Esophagus squamous epithelium (tissue), 5 donors: ENCODE measurements at regions not wholly inside any gene's neighbourhood (a gene's known extent, or its start where the extent isn't known, plus 50 kb on each side); places are given as distances from the start of the nearest gene placed in this dataset.
"Not testable (repeated sequence)": the region's sequence is repeated elsewhere in the genome, so short reads cannot be mapped to it uniquely, and the experiment has no call there.

ENCODE experiments used
- DNase-seq: peaks from one replicate; lab custom pipeline; 2025; lab: John Stamatoyannopoulos, UW
- H3K27ac ChIP-seq, 4 donors: fragments of 200-600 bp; sonication (generic); one replicate each; pipeline ENCODE4 v1.5.1; 2016 to 2019; ENCODE audit warnings: mild to moderate bottlenecking in 1 of 4
- H3K27me3 ChIP-seq, 4 donors: fragments of 200-600 bp; sonication (generic); 1 replicate in 3 of 4; 2 replicates in 1 of 4; pipeline versions ENCODE4 v1.5.1 to v1.6.0; 2017 to 2021; ENCODE audit warnings: antibody characterized with exemption in 1 of 4
- H3K36me3 ChIP-seq, 3 donors: fragments of 200-600 bp; sonication (generic); one replicate each; pipeline ENCODE4 v1.5.1; 2016 to 2019
- H3K4me1 ChIP-seq, 3 donors: fragments of 200-600 bp; sonication (generic); one replicate each; pipeline ENCODE4 v1.5.1; 2017 to 2019
- H3K4me3 ChIP-seq, 4 donors: fragments of 200-600 bp; sonication (generic); 1 replicate in 3 of 4; 2 replicates in 1 of 4; pipeline ENCODE4 v1.5.1; 2016 to 2019; ENCODE audit warnings: mild to moderate bottlenecking in 2 of 4, moderate library complexity in 1 of 4
- H3K9me3 ChIP-seq, 3 donors: fragments of 200-600 bp; sonication (generic); one replicate each; pipeline ENCODE4 v1.5.1; 2016 to 2019
- POLR2A ChIP-seq, 4 donors: fragments of 450-650 bp; IDR thresholded peaks; one replicate each; pipeline ENCODE4 v1.6.1; 2017; ENCODE audit warnings: antibody characterized with exemption in 4 of 4, mild to moderate bottlenecking in 4 of 4, moderate library complexity in 3 of 4
- WGBS, 2 donors: methylation state at CpG; one replicate each; pipeline ENCODE4 v1.1.5; 2018; 5-methylcytosine and 5-hydroxymethylcytosine counted together
- intact Hi-C: fragments of 100-400 bp; cut with DNase I; formaldehyde crosslinking; loops from one replicate; pipeline ENCODE4 v1.15.0; 2022
- TF ChIP-seq, protein P1 (sequence below), 6 experiments: fragments of 450-650 bp in 4 of 6; fragments of 200-600 bp in 2 of 6; sonication (generic) in 2 of 6; IDR thresholded peaks; one replicate each; pipeline ENCODE4 v1.5.1; 2016 to 2019; ENCODE audit warnings: antibody characterized with exemption in 6 of 6, mild to moderate bottlenecking in 4 of 6, moderate library complexity in 4 of 6
- donor health status: DM: yes; HTN: yes; CAD: no.

DNA sequence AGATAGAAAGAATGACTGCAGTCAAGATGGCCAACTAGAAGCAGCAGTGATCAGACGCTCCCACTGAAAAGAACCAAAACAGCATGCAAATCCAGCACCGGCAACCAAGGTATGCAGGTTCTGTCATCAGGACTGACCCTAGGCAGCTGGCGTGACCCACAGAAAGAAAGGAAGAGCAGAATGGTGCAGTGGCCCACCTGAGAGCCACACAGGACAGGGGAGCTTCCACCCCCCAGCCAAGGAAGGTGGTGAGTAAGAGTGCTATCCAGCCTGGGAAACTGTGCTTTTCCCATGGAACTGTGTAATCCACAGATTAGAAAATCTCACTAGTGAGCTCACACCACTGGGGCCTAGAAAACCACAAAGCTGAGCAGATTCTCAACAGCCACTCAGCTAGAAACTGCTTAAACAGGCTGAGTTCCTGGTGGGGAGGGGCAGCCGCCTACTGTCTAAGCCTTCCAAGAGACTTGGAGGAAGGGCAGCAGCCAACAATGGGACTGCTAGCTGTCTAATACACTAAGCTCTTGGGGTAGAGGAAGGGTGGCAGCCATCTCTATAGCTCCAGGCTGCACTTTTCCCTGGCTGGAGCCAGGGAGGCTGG is 127.9 kb downstream of the EVA1A start:
- TF ChIP-seq POLR2A (IDR thresholded peaks at IDR 0.05): no peak
- Histone ChIP-seq H3K36me3 (no peaks in the 10 kb centered on the region), H3K4me1 (no peaks in the 10 kb centered on the region), H3K27me3 (no peaks in the 10 kb centered on the region), H3K27ac (no peak overlapping the region), H3K4me3 (no peak overlapping the region), H3K9me3 (no peaks in the 10 kb centered on the region)
- no peak for DNase-seq
- 48 to 77% methylated on average over 4 of the region's 4 CpGs for WGBS, 2 donors
- intact Hi-C loops: no loop called here

DNA sequence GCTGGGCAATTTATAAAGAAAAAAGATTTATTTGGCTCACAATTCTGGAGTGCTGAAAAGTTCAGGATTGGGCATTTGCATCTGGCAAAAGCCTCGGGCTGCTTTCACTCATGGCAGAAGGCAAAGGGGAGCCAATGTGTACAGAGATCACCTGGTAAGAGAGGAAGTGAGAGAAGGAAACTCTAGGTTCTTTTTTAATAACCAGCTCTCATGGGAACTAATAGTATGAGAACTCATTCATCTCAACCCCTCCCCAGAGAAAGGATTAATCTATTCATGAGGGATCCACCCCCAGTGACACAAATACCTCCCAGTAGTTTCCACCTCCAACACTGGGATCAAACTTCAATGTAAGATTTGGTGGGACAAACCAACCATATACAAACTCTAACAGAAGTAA is 129.0 kb downstream of the EVA1A start:
- Histone ChIP-seq H3K4me1 (no peaks in the 10 kb centered on the region), H3K27me3 (no peaks in the 10 kb centered on the region), H3K27ac (no peak overlapping the region), H3K4me3 (no peak overlapping the region), H3K36me3 (no peaks in the 10 kb centered on the region), H3K9me3 (no peaks in the 10 kb centered on the region)
- intact Hi-C loops: no loop called here
- DNase-seq: no peak
- no peak for TF ChIP-seq POLR2A (IDR thresholded peaks at IDR 0.05)
- TF ChIP-seq, protein P1, sequence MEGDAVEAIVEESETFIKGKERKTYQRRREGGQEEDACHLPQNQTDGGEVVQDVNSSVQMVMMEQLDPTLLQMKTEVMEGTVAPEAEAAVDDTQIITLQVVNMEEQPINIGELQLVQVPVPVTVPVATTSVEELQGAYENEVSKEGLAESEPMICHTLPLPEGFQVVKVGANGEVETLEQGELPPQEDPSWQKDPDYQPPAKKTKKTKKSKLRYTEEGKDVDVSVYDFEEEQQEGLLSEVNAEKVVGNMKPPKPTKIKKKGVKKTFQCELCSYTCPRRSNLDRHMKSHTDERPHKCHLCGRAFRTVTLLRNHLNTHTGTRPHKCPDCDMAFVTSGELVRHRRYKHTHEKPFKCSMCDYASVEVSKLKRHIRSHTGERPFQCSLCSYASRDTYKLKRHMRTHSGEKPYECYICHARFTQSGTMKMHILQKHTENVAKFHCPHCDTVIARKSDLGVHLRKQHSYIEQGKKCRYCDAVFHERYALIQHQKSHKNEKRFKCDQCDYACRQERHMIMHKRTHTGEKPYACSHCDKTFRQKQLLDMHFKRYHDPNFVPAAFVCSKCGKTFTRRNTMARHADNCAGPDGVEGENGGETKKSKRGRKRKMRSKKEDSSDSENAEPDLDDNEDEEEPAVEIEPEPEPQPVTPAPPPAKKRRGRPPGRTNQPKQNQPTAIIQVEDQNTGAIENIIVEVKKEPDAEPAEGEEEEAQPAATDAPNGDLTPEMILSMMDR (IDR thresholded peaks at IDR 0.05): no peak
- 38 to 58% methylated on average over 1 of the region's 1 CpG for WGBS, 2 donors

DNA sequence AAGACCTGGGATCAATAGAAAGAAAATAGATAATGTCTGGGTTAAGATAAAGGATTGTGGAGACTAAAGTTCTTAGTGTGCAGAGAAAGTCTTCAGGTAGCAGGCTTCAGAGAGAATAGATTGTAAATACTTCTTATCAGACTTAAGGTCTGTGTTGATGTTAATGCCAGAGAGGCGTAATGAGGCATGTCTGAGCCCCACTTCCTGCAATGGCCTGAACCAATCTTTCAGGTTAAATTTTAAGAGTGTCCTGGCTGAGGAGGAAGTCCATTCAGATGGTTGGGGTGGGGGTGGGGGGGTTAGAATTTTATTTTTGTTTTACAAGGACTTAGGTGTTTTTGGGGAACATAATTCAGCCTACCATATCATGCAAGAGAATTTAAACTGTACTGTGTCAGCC is 129.5 kb downstream of the EVA1A start:
- no peak for DNase-seq
- Histone ChIP-seq H3K27ac (no peak overlapping the region), H3K27me3 (no peaks in the 10 kb centered on the region), H3K36me3 (no peaks in the 10 kb centered on the region), H3K4me3 (no peak overlapping the region), H3K9me3 (no peaks in the 10 kb centered on the region), H3K4me1 (no peaks in the 10 kb centered on the region)
- WGBS, 2 donors: 70 to 71% methylated on average over 1 of the region's 1 CpG
- intact Hi-C loops: no loop called here
- TF ChIP-seq, protein P1 (IDR thresholded peaks at IDR 0.05): no peak
- TF ChIP-seq POLR2A (IDR thresholded peaks at IDR 0.05): no peak

DNA sequence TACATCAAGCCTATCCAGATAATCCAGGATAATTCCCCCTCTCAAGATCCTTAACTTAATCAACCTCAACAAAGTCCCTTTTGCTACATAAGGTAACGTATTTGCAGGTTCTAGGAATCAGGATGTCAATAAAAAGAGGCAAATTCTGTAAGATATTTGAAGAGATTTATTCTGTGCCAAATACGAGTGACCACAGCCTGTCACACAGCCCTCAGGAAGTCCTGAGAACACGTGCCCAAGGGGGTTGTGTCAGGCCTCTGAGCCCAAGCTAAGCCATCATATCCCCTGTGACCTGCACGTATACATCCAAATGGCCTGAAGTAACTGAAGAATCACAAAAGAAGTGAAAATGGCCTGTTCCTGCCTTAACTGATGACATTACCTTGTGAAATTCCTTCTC is 130.3 kb downstream of the EVA1A start:
- intact Hi-C loops: not testable (repeated sequence)

DNA sequence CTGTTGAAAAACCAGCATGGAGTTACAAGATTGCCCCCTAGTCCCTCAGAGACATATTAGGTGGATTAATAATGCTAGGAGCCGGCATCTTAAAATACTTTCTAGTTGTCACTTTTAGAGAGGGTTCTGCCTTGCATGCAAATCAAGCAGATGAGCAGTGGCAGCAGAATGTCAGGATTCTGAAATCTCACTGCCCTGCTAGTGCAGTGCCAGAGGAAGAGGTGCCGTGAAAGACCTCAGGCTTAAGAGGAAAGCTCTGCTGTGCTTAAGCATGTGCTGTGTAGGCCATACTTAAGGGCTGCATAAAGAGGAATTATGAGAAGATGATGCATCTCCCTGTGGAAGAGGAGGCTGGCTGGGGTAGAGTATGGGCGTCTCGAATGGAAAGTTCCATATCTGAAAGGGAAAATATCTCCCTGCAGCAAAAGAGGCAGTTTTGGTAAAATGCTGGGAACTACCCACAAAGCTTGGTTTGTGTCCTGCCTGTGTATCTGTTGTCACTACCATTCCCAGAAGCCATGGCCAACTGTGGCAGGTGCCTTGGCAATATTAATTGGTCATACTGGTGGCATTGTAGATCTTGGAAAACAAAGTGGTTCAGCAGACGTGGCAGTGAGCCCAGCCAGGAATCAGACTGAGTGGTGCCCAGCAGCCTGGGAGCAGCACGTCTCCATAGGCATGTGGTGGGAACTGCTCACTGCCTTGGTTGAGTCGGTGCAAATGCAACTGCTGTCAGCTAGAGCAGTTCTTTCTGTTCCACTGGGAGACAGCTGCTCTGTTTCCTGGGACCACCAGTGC is 131.9 kb downstream of the EVA1A start:
- intact Hi-C loops: no loop called here
- 50 to 56% methylated on average over 4 to 6 of the region's 7 CpGs for WGBS, 2 donors
- H3K4me3 ChIP-seq: no peak overlapping the region
- H3K36me3 ChIP-seq: no peaks in the 10 kb centered on the region
- H3K4me1 ChIP-seq: no peaks in the 10 kb centered on the region
- no peak overlapping the region for H3K27ac ChIP-seq
- no peak for TF ChIP-seq POLR2A (IDR thresholded peaks at IDR 0.05)
- TF ChIP-seq, protein P1 (IDR thresholded peaks at IDR 0.05): no peak
- H3K9me3 ChIP-seq: no peaks in the 10 kb centered on the region
- no peaks in the 10 kb centered on the region for H3K27me3 ChIP-seq
- no peak for DNase-seq

More for the DNA sequence above, 130.3 kb downstream of the EVA1A start:
- WGBS, 2 donors: 69 to 72% methylated on average over 2 to 4 of the region's 4 CpGs
- not testable (repeated sequence) for H3K36me3 ChIP-seq, H3K27ac ChIP-seq, H3K4me3 ChIP-seq, H3K27me3 ChIP-seq, H3K4me1 ChIP-seq, H3K9me3 ChIP-seq, DNase-seq

DNA sequence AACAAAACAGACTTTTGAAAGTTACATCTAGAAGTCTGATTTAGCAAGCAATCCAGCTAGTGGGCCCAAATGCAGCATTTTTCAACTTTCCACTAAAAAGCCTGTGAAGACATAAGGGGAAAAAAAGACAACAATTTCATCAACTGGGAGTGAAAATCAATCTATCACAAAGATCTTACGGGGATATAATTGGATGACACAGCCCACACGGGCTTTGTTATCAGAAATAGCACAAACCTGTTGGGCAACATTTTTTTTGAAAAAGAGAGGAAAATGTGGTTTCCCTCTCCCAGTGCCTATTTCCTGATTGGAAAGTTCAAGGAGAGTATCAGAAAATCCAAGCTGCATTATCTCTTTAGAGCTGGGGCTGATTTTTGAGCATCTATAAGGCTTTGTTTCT is 132.7 kb downstream of the EVA1A start:
- no peak for TF ChIP-seq POLR2A (IDR thresholded peaks at IDR 0.05)
- TF ChIP-seq, protein P1 (IDR thresholded peaks at IDR 0.05): no peak
- no peak overlapping the region for H3K4me3 ChIP-seq
- H3K9me3 ChIP-seq: no peaks in the 10 kb centered on the region
- no peaks in the 10 kb centered on the region for H3K27me3 ChIP-seq
- no peak overlapping the region for H3K27ac ChIP-seq
- 31 to 53% methylated on average over 2 of the region's 2 CpGs for WGBS, 2 donors
- H3K36me3 ChIP-seq: no peaks in the 10 kb centered on the region
- H3K4me1 ChIP-seq: no peaks in the 10 kb centered on the region
- intact Hi-C loops: no loop called here
- no peak for DNase-seq
